K562 (cell line): ENCODE measurements at regions not wholly inside any gene's neighbourhood (a gene's known extent, or its start where the extent isn't known, plus 50 kb on each side); places are given as distances from the start of the nearest gene placed in this dataset.

Experiments used
- ATAC-seq: fragments of 200-7000 bp; cut with Tn5 transposase; 3 replicates; pipeline ENCODE4 v1.9.1; 2020; ENCODE audit warnings: moderate library complexity
- BruUV-seq: library from RNA; stranded (reverse); fragments of 400-500 nt; replicated peaks from 2 replicates; lab custom pipeline; 2021; lab: Mats Ljungman, UMichigan
- CTCF ChIA-PET: fragments of 300-600 bp; formaldehyde crosslinking; extraction: SDS; loops from one replicate; lab custom pipeline; 2021; ENCODE audit warnings: low intra/inter-chr PET ratio; lab: Yijun Ruan, JAX
- POLR2A ChIA-PET: fragments of 300-600, 350-650 bp; sonication (Branson Sonifier 250); formaldehyde crosslinking; extraction: SDS; loops from one replicate; lab custom pipeline; 2021; ENCODE audit warnings: antibody characterized with exemption, inconsistent platforms; lab: Yijun Ruan, JAX
- DNase-seq, 4 experiments: peaks; one replicate each; pipeline versions ENCODE4 v3.0.0 to v3.0.0-alpha.2; 2011 to 2018; ENCODE audit warnings: low spot score in 3 of 4, mixed read lengths in 3 of 4; ENCODE audit errors: extremely low read depth in 1 of 4
- FAIRE-seq: peaks from 2 replicates; lab custom pipeline; 2011; peaks lifted over from hg19 to GRCh38; lab: Jason Lieb, UNC
- H2AFZ ChIP-seq: 2 replicates; pipeline ENCODE4 v1.6.0; 2011; ENCODE audit warnings: low read depth, low read length, control low read depth, inconsistent platforms
- H3K27ac ChIP-seq: fragments of 200-600 bp; 3 replicates; pipeline ENCODE4 v1.8.0; 2011; ENCODE audit warnings: low read depth, mild to moderate bottlenecking, control low read depth, inconsistent platforms, low read length, moderate library complexity, mixed read lengths; ENCODE audit errors: extremely low read depth
- H3K27me3 ChIP-seq, 2 experiments: fragments of 300-600 bp in 1 of 2; 2 replicates in 1 of 2; 3 replicates in 1 of 2; pipeline versions ENCODE4 v1.6.0 to v1.8.0; 2011; ENCODE audit warnings: inconsistent platforms in 2 of 2, low read length in 2 of 2, mild to moderate bottlenecking in 1 of 2, mixed read lengths in 1 of 2, moderate library complexity in 1 of 2; ENCODE audit not compliant: control insufficient read depth in 2 of 2, insufficient read depth in 2 of 2
- H3K36me3 ChIP-seq: fragments of 300-600 bp; 3 replicates; pipeline ENCODE4 v1.8.0; 2011; ENCODE audit warnings: mild to moderate bottlenecking, low read length, inconsistent platforms; ENCODE audit not compliant: control insufficient read depth, insufficient read depth
- H3K4me1 ChIP-seq, 2 experiments: fragments of 200-600 bp in 1 of 2; replicated peaks in 1 of 2; 2 replicates in 1 of 2; 3 replicates in 1 of 2; pipeline versions ENCODE4 v1.5.1 to v1.8.0; 2011; ENCODE audit warnings: inconsistent platforms in 2 of 2, low read length in 2 of 2, mild to moderate bottlenecking in 1 of 2, mixed read lengths in 1 of 2, moderate library complexity in 1 of 2; ENCODE audit not compliant: control insufficient read depth in 2 of 2, insufficient read depth in 2 of 2
- H3K4me2 ChIP-seq: 2 replicates; pipeline ENCODE4 v1.6.1; 2011; ENCODE audit warnings: low read length, control low read depth, inconsistent platforms, mixed read lengths; ENCODE audit not compliant: insufficient read depth
- H3K4me3 ChIP-seq: fragments of 200-600 bp; sonication (generic), shearing (Covaris generic); 2 replicates; pipeline ENCODE4 v1.5.1; 2016; ENCODE audit warnings: control low read depth, inconsistent platforms
- H3K79me2 ChIP-seq: fragments of 200-600 bp; 3 replicates; pipeline ENCODE4 v1.8.0; 2011; ENCODE audit warnings: low read length, inconsistent platforms; ENCODE audit not compliant: control insufficient read depth, insufficient read depth
- H3K9ac ChIP-seq, 2 experiments: 2 replicates each; pipeline versions ENCODE4 v1.6.0 to v1.6.1; 2011; ENCODE audit warnings: low read depth in 2 of 2, low read length in 2 of 2, control low read depth in 1 of 2, inconsistent platforms in 1 of 2, mild to moderate bottlenecking in 1 of 2, mixed read lengths in 1 of 2; ENCODE audit not compliant: insufficient read depth in 1 of 2
- H3K9me1 ChIP-seq: one replicate; pipeline ENCODE4 v1.6.0; 2011; ENCODE audit warnings: inconsistent platforms, mild to moderate bottlenecking, low read length, moderate library complexity; ENCODE audit not compliant: control insufficient read depth, insufficient read depth
- H3K9me3 ChIP-seq: replicated peaks from 2 replicates; pipeline ENCODE4 v1.5.1; 2011; ENCODE audit warnings: low read depth, low read length, inconsistent platforms; ENCODE audit not compliant: control insufficient read depth, insufficient read depth
- H4K20me1 ChIP-seq: replicated peaks from 2 replicates; pipeline ENCODE4 v1.6.1; 2011; ENCODE audit warnings: low read length, inconsistent platforms, mixed read lengths; ENCODE audit not compliant: control insufficient read depth, insufficient read depth
- HNRNPH1 ChIP-seq: fragments of 200-400 bp; formaldehyde crosslinking; optimal IDR thresholded peaks from 2 replicates; pipeline ENCODE3; 2017; ENCODE audit warnings: low read depth, mild to moderate bottlenecking, low read length, moderate library complexity
- KLF10 ChIP-seq: fragments of 250-450 bp; sonication (Bioruptor Pico); IDR thresholded peaks from 2 replicates; pipeline ENCODE4 v1.6.1; 2021; ENCODE audit warnings: matching md5 sums
- MCM2 ChIP-seq: fragments of 450-650 bp; IDR thresholded peaks from 2 replicates; pipeline ENCODE4 v1.6.1; 2017; ENCODE audit warnings: low read depth, mild to moderate bottlenecking
- MCM3 ChIP-seq: fragments of 450-650 bp; IDR thresholded peaks from 2 replicates; pipeline ENCODE4 v1.6.1; 2016
- SP1 ChIP-seq: sonication (generic); formaldehyde crosslinking; IDR thresholded peaks from 2 replicates; pipeline ENCODE4 v1.8.1; 2022; ENCODE audit warnings: mild to moderate bottlenecking, missing genetic modification reagents
- ZFP36 ChIP-seq: fragments of 150-350 bp; IDR thresholded peaks from 2 replicates; pipeline ENCODE4 v1.6.1; 2018; ENCODE audit warnings: low read length, low read depth; ENCODE audit not compliant: partially characterized antibody
- ZNF316 ChIP-seq: fragments of 450-650 bp; IDR thresholded peaks from 2 replicates; pipeline ENCODE4 v1.6.1; 2016
- in situ Hi-C: fragments of 300-500 bp; cut with MboI; formaldehyde crosslinking; loops from 4 replicates; pipeline ENCODE4 v1.15.0; 2018; ENCODE audit warnings: inconsistent platforms, mixed read lengths
- intact Hi-C: fragments of 100-400 bp; cut with micrococcal nuclease; formaldehyde crosslinking; loops from 2 replicates; pipeline ENCODE4 v1.14.2; 2022

DNA sequence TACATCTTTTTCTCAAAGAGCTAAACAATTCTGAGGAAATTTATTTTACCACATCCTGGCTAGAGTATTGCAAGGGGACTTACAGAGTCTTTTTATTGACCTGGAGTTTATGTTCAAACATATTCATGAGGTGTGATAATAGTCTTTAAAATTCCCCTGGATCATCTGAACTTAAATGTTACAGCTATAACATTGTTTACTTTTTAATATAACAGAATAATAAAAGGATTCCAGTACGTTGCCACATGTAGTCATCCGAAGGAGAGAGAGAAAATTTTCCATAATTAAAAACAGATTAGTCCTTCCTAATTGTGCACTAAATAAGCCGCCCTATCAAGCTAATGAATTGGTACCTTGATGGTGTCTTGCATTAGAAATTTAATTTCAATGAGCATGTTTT is 765.4 kb upstream of the MAP3K7 start (continued):
- no peak for TF ChIP-seq KLF10 (CRISPR knock-in tag)
- no peak for TF ChIP-seq ZFP36
- TF ChIP-seq SP1: no peak
- no peak for TF ChIP-seq ZNF316
- no peak for TF ChIP-seq HNRNPH1

DNA sequence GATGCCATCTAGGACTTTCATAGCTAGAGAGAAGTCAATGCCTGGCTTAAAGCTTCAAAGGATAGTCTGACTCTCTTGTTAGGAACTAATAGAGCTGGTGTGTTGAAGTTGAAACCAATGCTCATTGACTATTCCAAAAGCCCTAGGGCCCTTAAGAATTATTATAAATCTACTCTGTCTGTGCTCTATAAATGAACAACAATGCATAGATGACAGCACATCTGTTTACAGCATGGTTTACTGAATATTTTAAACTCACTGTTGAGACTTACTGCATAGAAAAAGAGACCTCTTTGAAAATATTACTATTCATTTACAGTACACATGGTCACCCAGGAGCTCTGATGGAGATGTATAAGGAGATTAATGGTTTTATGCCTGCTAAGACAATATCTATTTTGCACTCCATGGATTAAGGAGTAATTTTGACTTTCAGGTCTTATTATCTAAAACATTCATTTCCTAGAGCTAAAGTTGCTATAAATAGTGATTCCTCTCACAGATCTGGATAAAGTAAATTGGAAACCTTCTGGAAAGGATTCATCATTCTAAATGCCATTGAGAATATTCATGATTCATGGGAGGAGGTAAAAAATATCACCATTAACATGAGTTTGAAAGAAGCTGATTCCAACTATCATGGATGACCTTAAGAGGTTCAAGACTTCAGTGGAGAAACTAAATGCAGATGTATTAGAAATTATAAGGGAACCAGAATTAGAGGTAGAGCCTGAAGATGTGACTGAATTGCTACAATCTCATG is 763.5 kb upstream of the MAP3K7 start:
- Histone ChIP-seq H3K9ac (no peak overlapping the region), H3K27me3 (no peaks in the 10 kb centered on the region), H3K79me2 (no peaks in the 10 kb centered on the region), H3K9me3 (no peaks in the 10 kb centered on the region), H2AFZ (no peak overlapping the region), H3K36me3 (no peaks in the 10 kb centered on the region), H3K4me2 (no peak overlapping the region), H3K4me3 (no peak overlapping the region), H3K9me1 (no peaks in the 10 kb centered on the region), H4K20me1 (no peaks in the 10 kb centered on the region), H3K4me1 (no peaks in the 10 kb centered on the region), H3K27ac (no peak overlapping the region)
- FAIRE-seq (no peak), DNase-seq (no peak), ATAC-seq (no peak)
- in situ Hi-C loops: no loop called here
- ChIA-PET POLR2A (no interaction called here), CTCF (no interaction called here)
- BruUV-seq: no TSS peak
- TF ChIP-seq MCM3: no peak
- no peak for TF ChIP-seq MCM2
- intact Hi-C loops: no loop called here
